ENCODE measurements at regions not wholly inside any gene's neighbourhood (a gene's known extent, or its start where the extent isn't known, plus 50 kb on each side); places are given as distances from the start of the nearest gene placed in this dataset.

GRCh38 chr9:26324786-26325443 is 567.7 kb downstream of the CAAP1 start:
- TF ChIP-seq CTCF (IDR thresholded peaks at IDR 0.05; ENCODE audit: insufficient read depth, low read length) (no peak), GABPA (IDR thresholded peaks at IDR 0.05; ENCODE audit: low read depth) (no peak), POLR2AphosphoS5 (IDR thresholded peaks at IDR 0.05; ENCODE audit: low read depth) (no peak)
